B cell (primary cell): ENCODE measurements at regions not wholly inside any gene's neighbourhood (a gene's known extent, or its start where the extent isn't known, plus 50 kb on each side); places are given as distances from the start of the nearest gene placed in this dataset.

ENCODE experiments used
- ATAC-seq: fragments of 200-7000 bp; cut with Tn5 transposase; one replicate; pipeline ENCODE4 v1.10.0; 2021; ENCODE audit warnings: low read depth, mild to moderate bottlenecking, moderate number of reproducible peaks, moderate library complexity
- CTCF ChIA-PET: fragments of 350-600 bp; sonication (Branson Sonifier 250); formaldehyde crosslinking; loops from one replicate; lab custom pipeline; 2021; ENCODE audit warnings: antibody characterized with exemption, inconsistent platforms; lab: Charles Lee
- POLR2A ChIA-PET: fragments of 350-600 bp; sonication (Branson Sonifier 250); formaldehyde crosslinking; loops from one replicate; lab custom pipeline; 2021; ENCODE audit warnings: antibody characterized with exemption; lab: Charles Lee
- DNase-seq: peaks from one replicate; pipeline ENCODE4 v3.0.0; 2013
- H2AFZ ChIP-seq: 2 replicates; pipeline ENCODE4 v1.6.1; 2012; ENCODE audit warnings: mild to moderate bottlenecking, low read depth, low read length; ENCODE audit not compliant: insufficient read depth, poor library complexity, severe bottlenecking
- H3K27ac ChIP-seq, 2 donors: 1 replicate in 1 of 2; 2 replicates in 1 of 2; pipeline ENCODE4 v1.5.1; 2012 to 2013; ENCODE audit warnings: low read length in 2 of 2, mild to moderate bottlenecking in 2 of 2, moderate library complexity in 1 of 2
- H3K27me3 ChIP-seq, 4 experiments: fragments of 200-600 bp in 1 of 4; sonication (generic) in 1 of 4; replicated peaks in 1 of 4; 1 replicate in 2 of 4; 2 replicates in 2 of 4; pipeline versions ENCODE4 v1.6.1 to v1.7.0; 2013 to 2016; ENCODE audit warnings: low read length in 3 of 4, mild to moderate bottlenecking in 2 of 4, mixed read lengths in 1 of 4, moderate library complexity in 1 of 4; ENCODE audit not compliant: insufficient read depth in 4 of 4, control insufficient read depth in 3 of 4; ENCODE audit errors: control extremely low read depth in 1 of 4
- H3K36me3 ChIP-seq, 2 experiments: replicated peaks in 1 of 2; 1 replicate in 1 of 2; 2 replicates in 1 of 2; pipeline versions ENCODE4 v1.6.1 to v1.7.1; 2013; ENCODE audit warnings: low read length in 1 of 2; ENCODE audit not compliant: insufficient read depth in 2 of 2, control insufficient read depth in 1 of 2; ENCODE audit errors: control extremely low read depth in 1 of 2, extremely low read depth in 1 of 2
- H3K4me1 ChIP-seq, 2 donors: fragments of 200-600 bp in 1 of 2; sonication (generic) in 1 of 2; 1 replicate in 1 of 2; 2 replicates in 1 of 2; pipeline versions ENCODE4 v1.5.1 to v1.6.1; 2013 to 2017; ENCODE audit warnings: low read length in 2 of 2; ENCODE audit not compliant: control insufficient read depth in 2 of 2, insufficient read depth in 2 of 2
- H3K4me2 ChIP-seq: replicated peaks from 2 replicates; pipeline ENCODE3; 2012; ENCODE audit warnings: mild to moderate bottlenecking, low read depth, low read length; ENCODE audit not compliant: poor library complexity, severe bottlenecking
- H3K4me3 ChIP-seq, 5 experiments: fragments of 200-600 bp in 1 of 5; sonication (generic) in 1 of 5; 1 replicate in 3 of 5; 2 replicates in 2 of 5; pipeline versions ENCODE4 v1.5.1 to v1.7.0; 2011 to 2016; ENCODE audit warnings: low read length in 4 of 5, mild to moderate bottlenecking in 4 of 5, low read depth in 2 of 5, control low read depth in 1 of 5, moderate library complexity in 1 of 5; ENCODE audit not compliant: insufficient read depth in 1 of 5; ENCODE audit errors: control extremely low read depth in 1 of 5, extremely low read depth in 1 of 5
- H3K79me2 ChIP-seq: fragments of 200-600 bp; sonication (generic); one replicate; pipeline ENCODE4 v1.6.0; 2016; ENCODE audit warnings: low read length; ENCODE audit not compliant: control insufficient read depth, insufficient read depth
- H3K9ac ChIP-seq: fragments of 200-600 bp; sonication (generic); 2 replicates; pipeline ENCODE4 v1.6.1; 2017; ENCODE audit warnings: mild to moderate bottlenecking, low read length, moderate library complexity
- H3K9me3 ChIP-seq, 3 donors: one replicate each; pipeline versions ENCODE4 v1.6.1 to v1.7.1; 2013; ENCODE audit warnings: low read length in 2 of 3; ENCODE audit not compliant: control insufficient read depth in 2 of 3, insufficient read depth in 1 of 3; ENCODE audit errors: control extremely low read depth in 1 of 3
- H4K20me1 ChIP-seq: 2 replicates; pipeline ENCODE4 v1.6.0; 2012; ENCODE audit warnings: mild to moderate bottlenecking, low read length; ENCODE audit not compliant: insufficient read depth, control insufficient read depth, poor library complexity, severe bottlenecking
- H3K27ac Mint-ChIP-seq: one replicate; pipeline ENCODE4 v1.8.0; 2021; ENCODE audit warnings: mixed read lengths
- H3K27me3 Mint-ChIP-seq: one replicate; pipeline ENCODE4 v1.8.0; 2021; ENCODE audit warnings: mixed read lengths
- H3K4me1 Mint-ChIP-seq: one replicate; pipeline ENCODE4 v1.8.0; 2021; ENCODE audit warnings: mixed read lengths
- H3K4me3 Mint-ChIP-seq: one replicate; pipeline ENCODE4 v1.8.0; 2021; ENCODE audit warnings: mixed read lengths
- H3K9me3 Mint-ChIP-seq: one replicate; pipeline ENCODE4 v1.8.0; 2022; ENCODE audit warnings: mixed read lengths; ENCODE audit not compliant: insufficient read depth
- EZH2 ChIP-seq: IDR thresholded peaks from 2 replicates; pipeline ENCODE4 v1.6.1; 2012; ENCODE audit warnings: borderline replicate concordance, low read depth, mild to moderate bottlenecking, moderate library complexity, low read length; ENCODE audit not compliant: insufficient read depth, poor library complexity, severe bottlenecking
- WGBS: methylation state at CpG from one replicate; pipeline ENCODE4 v1.1.5; 2013; ENCODE audit warnings: missing lambda C conversion rate; ENCODE audit not compliant: insufficient coverage; 5-methylcytosine and 5-hydroxymethylcytosine counted together
- intact Hi-C: fragments of 100-400 bp; cut with micrococcal nuclease; formaldehyde crosslinking; loops from one replicate; pipeline ENCODE4 v1.10.0; 2022
- TF ChIP-seq, protein P1 (sequence below): fragments of 200-600 bp; IDR thresholded peaks from one replicate; pipeline ENCODE4 v1.8.0; 2022; ENCODE audit warnings: antibody characterized with exemption, mild to moderate bottlenecking

DNA sequence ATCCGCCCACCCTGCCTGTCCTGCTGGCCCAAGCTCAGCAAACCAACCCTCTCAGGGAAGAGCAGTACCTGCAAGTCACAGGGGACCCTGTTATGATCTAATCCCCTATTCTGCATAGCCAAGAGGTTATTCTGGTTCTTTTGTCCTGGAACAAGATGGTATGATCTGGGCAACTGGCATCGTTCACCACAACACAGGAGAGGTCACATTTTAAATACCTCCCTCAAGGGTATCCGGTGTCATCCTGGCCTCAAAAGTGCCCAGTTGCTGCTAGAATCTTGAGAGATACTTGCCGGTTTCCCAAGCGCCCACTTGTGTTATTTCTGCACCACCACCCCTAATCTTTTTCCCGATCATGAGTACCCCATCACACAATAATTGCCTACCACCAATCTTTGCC, 497.5 kb downstream of the BCOR start:
- TF ChIP-seq, protein P1, sequence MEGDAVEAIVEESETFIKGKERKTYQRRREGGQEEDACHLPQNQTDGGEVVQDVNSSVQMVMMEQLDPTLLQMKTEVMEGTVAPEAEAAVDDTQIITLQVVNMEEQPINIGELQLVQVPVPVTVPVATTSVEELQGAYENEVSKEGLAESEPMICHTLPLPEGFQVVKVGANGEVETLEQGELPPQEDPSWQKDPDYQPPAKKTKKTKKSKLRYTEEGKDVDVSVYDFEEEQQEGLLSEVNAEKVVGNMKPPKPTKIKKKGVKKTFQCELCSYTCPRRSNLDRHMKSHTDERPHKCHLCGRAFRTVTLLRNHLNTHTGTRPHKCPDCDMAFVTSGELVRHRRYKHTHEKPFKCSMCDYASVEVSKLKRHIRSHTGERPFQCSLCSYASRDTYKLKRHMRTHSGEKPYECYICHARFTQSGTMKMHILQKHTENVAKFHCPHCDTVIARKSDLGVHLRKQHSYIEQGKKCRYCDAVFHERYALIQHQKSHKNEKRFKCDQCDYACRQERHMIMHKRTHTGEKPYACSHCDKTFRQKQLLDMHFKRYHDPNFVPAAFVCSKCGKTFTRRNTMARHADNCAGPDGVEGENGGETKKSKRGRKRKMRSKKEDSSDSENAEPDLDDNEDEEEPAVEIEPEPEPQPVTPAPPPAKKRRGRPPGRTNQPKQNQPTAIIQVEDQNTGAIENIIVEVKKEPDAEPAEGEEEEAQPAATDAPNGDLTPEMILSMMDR = no peak
- TF ChIP-seq EZH2 = no peak
- H3K27me3 ChIP-seq = peaks cover 0 to 2% (median 0%) of the 10 kb centered on the region in 4 experiments
- H3K9ac ChIP-seq = no peak overlapping the region
- DNase-seq = no peak
- peaks cover 8% of the 10 kb centered on the region for H3K27me3 Mint-ChIP-seq
- H3K9me3 Mint-ChIP-seq = no peaks in the 10 kb centered on the region
- no peak for ATAC-seq
- CTCF ChIA-PET = no interaction called here
- no peak overlapping the region for H3K4me3 Mint-ChIP-seq
- H3K4me1 ChIP-seq = no peaks in the 10 kb centered on the region
- 100% methylated on average over 1 of the region's 6 CpGs for WGBS
- H4K20me1 ChIP-seq = no peaks in the 10 kb centered on the region
- H3K27ac ChIP-seq = no peak overlapping the region
- no peak overlapping the region for H2AFZ ChIP-seq
- POLR2A ChIA-PET = no interaction called here
- no peak overlapping the region for H3K4me3 ChIP-seq
- no peak overlapping the region for H3K27ac Mint-ChIP-seq
- H3K9me3 ChIP-seq = no peaks in the 10 kb centered on the region
- no peaks in the 10 kb centered on the region for H3K79me2 ChIP-seq
- H3K4me2 ChIP-seq = no peak overlapping the region
- intact Hi-C loops = loop anchor here (5.0 kb wide), 1 partner anchor 102 kb away; no protein-coding TSS in a partner anchor
- H3K36me3 ChIP-seq = no peaks in the 10 kb centered on the region
- H3K4me1 Mint-ChIP-seq = no peaks in the 10 kb centered on the region

DNA sequence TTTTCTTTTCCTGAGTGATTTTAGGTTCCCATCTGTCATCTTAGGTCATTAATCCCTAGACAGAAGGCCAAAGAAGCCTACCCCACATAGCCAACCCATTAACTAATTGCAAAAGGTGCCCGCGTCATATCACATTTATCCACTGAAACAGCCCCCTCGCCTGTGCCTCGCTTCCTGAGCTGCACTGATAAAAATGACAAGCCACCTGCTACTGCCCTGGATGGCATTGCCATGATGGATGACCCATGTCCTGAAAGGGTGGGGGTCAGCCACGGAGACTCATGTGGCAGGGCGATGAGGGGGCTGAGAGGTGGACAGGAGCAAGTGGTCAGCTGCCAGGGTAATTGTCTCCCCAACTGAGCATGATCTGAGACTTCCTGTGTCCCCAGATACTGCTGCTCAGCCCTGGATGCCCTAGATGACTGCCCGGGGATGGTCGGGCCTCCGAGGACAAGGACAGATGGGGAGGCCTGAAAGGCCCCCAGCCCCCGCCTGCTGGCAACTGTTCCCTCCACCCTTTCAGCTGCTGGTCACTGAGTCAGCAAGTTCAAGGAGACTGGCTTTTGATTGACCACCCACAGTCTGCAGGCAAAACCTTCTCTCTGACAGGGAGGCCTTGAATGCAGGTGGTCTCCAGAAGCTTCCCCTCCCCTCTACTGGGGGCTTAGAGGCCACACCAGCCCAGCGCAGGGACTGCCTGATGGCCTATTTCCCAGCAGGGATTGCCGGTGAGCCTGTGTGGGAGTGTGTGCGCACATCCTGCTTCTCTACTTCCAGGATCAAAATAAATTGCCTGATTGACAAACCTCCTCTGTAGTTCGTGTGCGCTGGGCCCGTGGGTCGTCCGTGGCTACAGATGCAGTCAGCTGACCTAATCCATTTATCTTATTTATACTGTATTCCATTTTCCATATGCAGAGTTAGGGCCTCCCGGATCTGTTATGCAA, 496.3 kb downstream of the BCOR start:
- no peak overlapping the region for H3K4me3 Mint-ChIP-seq
- no peak for TF ChIP-seq EZH2
- TF ChIP-seq, protein P1 = no peak
- Histone ChIP-seq H3K36me3 (no peaks in the 10 kb centered on the region), H3K27ac (no peak overlapping the region), H3K9ac (no peak overlapping the region), H3K79me2 (no peaks in the 10 kb centered on the region), H4K20me1 (no peaks in the 10 kb centered on the region), H3K9me3 (peaks cover 0 to under 1% (median 0%) of the 10 kb centered on the region in 3 donors), H3K4me3 (no peak overlapping the region), H2AFZ (no peak overlapping the region), H3K4me2 (no peak overlapping the region), H3K4me1 (no peaks in the 10 kb centered on the region), H3K27me3 (peaks cover 0 to 2% (median 0%) of the 10 kb centered on the region in 4 experiments)
- intact Hi-C loops = loop anchor here (5.0 kb wide), 1 partner anchor 101 kb away; no protein-coding TSS in a partner anchor
- POLR2A ChIA-PET = no interaction called here
- WGBS = 42% methylated on average over 2 of the region's 19 CpGs
- DNase-seq = no peak
- H3K27ac Mint-ChIP-seq = no peak overlapping the region
- no peaks in the 10 kb centered on the region for H3K9me3 Mint-ChIP-seq
- H3K27me3 Mint-ChIP-seq = peaks cover 8% of the 10 kb centered on the region
- ATAC-seq = no peak
- CTCF ChIA-PET = no interaction called here
- no peaks in the 10 kb centered on the region for H3K4me1 Mint-ChIP-seq
